ENCODE measurements at regions not wholly inside any gene's neighbourhood (a gene's known extent, or its start where the extent isn't known, plus 50 kb on each side); places are given as distances from the start of the nearest gene placed in this dataset.
"Not testable (repeated sequence)": the region's sequence is repeated elsewhere in the genome, so short reads cannot be mapped to it uniquely, and the experiment has no call there.

- not testable (repeated sequence) for TF ChIP-seq CTCF (IDR thresholded peaks at IDR 0.05; ENCODE audit: poor library complexity); EZH2phosphoT487 (IDR thresholded peaks at IDR 0.05; ENCODE audit: low read depth, severe bottlenecking, unreplicated experiment)
Observed at GRCh38 chr16:87155315-87155714, 161.9 kb downstream of the C16orf95 start.

All from hepatocyte (in vitro differentiated cells).